ENCODE measurements at regions not wholly inside any gene's neighbourhood (a gene's known extent, or its start where the extent isn't known, plus 50 kb on each side); places are given as distances from the start of the nearest gene placed in this dataset.

DNA sequence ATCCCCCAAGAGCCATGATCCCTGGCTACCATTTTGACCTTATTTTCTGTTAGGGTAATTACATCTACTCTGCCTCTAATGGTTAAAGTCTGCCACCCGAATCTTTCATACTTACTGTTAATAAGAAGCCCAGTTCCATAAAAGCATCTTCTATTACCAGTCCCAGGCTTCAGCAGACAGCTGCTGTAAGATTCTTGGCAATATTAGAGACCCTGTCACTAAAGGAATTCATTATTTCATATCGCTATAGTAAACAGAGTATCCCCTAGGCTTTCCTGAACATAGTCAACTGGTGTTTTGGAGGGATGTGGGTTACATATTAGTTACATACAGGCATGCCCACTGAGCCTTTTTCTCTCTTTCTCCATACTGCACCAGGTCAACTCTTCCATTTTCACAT lies 608.7 kb upstream of the SEMA6A start:
- ChIA-PET POLR2A (no interaction called here), CTCF (no interaction called here)
- TF ChIP-seq, protein P1, sequence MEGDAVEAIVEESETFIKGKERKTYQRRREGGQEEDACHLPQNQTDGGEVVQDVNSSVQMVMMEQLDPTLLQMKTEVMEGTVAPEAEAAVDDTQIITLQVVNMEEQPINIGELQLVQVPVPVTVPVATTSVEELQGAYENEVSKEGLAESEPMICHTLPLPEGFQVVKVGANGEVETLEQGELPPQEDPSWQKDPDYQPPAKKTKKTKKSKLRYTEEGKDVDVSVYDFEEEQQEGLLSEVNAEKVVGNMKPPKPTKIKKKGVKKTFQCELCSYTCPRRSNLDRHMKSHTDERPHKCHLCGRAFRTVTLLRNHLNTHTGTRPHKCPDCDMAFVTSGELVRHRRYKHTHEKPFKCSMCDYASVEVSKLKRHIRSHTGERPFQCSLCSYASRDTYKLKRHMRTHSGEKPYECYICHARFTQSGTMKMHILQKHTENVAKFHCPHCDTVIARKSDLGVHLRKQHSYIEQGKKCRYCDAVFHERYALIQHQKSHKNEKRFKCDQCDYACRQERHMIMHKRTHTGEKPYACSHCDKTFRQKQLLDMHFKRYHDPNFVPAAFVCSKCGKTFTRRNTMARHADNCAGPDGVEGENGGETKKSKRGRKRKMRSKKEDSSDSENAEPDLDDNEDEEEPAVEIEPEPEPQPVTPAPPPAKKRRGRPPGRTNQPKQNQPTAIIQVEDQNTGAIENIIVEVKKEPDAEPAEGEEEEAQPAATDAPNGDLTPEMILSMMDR (IDR thresholded peaks at IDR 0.05; ENCODE audit: control extremely low read depth, extremely low read depth, low read depth, missing control alignments), result no peak
- no peak for DNase-seq (ENCODE audit: extremely low spot score)

DNA sequence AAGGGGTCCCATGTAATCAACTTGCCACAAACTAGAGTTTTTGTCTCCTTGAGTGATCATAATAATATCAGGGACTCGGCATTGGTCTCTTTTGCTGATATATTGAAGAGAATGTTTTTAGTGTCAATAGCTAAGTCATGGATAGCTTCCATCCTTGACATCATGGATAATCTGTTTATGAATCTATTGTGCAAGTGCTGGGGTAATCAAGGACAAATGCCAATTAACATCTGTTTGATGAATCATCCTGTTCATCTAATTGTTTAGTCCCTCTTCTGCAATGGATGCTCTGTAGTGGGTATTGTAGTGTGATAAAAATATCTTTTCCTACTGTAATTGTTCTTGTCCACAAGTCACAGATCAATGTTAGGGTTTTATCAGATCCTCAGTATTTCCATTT lies 607.5 kb upstream of the SEMA6A start:
- no peak for DNase-seq (ENCODE audit: extremely low spot score)
- TF ChIP-seq, protein P1 (IDR thresholded peaks at IDR 0.05; ENCODE audit: control extremely low read depth, extremely low read depth, low read depth, missing control alignments), result no peak
- CTCF ChIA-PET, result no interaction called here
- POLR2A ChIA-PET, result no interaction called here

DNA sequence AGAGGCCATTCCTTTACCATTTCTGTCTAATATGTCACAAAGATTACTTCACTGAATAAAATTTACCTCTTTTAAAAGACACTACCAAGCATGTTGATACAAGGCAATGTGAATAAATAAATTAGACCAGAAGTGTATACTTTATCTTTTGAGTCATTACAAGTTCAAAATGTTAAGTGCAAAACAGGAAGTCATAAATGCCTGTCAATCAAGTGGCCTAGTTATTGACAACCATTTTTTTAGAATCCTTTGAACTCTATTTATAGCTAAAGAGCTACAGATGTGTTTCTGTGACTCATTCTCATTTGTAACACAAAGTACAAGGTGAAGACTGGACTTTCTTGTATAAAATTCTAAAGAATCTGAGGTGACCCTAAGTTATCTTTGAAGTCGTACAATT lies 602.7 kb upstream of the SEMA6A start:
- ChIA-PET CTCF (interaction anchor here (2.2 kb wide), 1 partner anchor 17 kb away, joined by 5 read pairs; no protein-coding TSS in a partner anchor), POLR2A (no interaction called here)
- no peak for DNase-seq (ENCODE audit: extremely low spot score)
- TF ChIP-seq, protein P1 (IDR thresholded peaks at IDR 0.05; ENCODE audit: control extremely low read depth, extremely low read depth, low read depth, missing control alignments), result no peak

DNA sequence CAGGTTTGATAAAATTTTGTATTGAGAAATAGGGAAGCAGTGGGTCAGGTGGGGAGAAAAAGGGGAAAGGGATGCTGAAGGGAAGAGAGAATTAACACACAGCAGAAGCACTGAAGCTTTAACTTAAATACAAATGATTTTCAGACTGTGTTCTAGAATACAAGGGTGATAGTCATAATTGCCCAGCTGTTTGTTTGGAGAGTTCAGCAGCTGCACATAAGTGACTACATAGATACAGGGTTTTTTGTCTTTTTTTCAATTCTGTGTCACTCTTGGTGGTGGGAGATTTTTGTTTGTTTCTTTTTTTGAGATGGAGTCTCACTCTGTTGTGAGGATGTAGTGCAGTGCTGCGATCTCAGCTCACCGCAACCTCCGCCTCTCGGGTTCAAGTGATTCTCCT lies 590.4 kb upstream of the SEMA6A start:
- CTCF ChIA-PET, result no interaction called here
- POLR2A ChIA-PET, result no interaction called here
- DNase-seq (ENCODE audit: extremely low spot score), result no peak
- TF ChIP-seq, protein P1 (IDR thresholded peaks at IDR 0.05; ENCODE audit: control extremely low read depth, extremely low read depth, low read depth, missing control alignments), result no peak

DNA sequence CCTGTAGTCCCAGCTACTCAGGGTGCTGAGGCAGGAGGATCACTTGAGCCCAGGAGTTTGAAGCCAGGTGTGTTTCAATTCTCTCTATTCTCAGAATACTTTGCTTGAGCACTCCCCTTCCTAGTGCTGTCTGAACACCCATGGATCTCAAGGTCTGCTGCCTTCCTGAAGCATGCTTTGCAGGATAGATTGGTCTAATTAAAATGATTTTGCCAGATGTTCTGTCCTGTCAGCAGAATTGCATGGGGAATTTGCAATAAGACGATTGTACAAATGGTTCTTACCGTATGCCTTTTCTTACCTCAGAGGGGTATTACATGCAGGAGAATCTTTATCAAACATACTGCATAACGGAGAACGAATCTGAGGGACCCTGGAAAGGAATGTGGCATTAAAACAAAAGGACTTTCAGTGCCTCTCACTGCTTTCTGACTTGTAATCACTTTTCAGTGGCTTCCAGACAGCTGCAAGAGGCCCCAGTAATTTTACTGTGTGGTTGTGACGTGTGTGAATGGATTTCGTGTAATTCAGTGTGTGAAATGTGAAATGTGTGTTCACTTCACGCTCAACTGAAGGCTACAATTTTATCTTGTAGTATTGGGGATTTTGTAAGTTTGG lies 587.2 kb upstream of the SEMA6A start:
- no peak for DNase-seq (ENCODE audit: extremely low spot score)
- ChIA-PET CTCF (no interaction called here), POLR2A (no interaction called here)
- TF ChIP-seq, protein P1 (IDR thresholded peaks at IDR 0.05; ENCODE audit: control extremely low read depth, extremely low read depth, low read depth, missing control alignments), result no peak

DNA sequence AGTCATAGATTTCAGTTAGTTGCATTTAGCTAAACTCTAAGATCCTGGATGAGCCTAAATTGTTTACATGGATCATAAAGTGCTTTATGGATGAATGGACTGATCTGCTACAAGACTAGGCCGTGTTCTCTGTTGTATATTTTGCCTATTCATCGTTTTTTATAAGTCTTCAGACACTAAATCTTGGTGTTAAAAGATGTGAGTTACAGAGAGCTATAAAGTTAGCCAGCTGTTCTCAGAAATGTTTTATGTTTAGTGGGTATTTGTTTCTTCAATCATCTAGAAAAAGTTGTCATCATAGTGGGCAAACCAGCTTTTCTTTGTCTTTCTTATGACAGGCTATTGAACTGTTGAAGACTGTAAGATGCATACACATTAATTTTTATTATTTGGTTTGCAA lies 585.8 kb upstream of the SEMA6A start:
- TF ChIP-seq, protein P1 (IDR thresholded peaks at IDR 0.05; ENCODE audit: control extremely low read depth, extremely low read depth, low read depth, missing control alignments), result no peak
- ChIA-PET POLR2A (no interaction called here), CTCF (interaction anchor here (1.3 kb wide), 1 partner anchor 17 kb away, joined by 5 read pairs; no protein-coding TSS in a partner anchor)
- no peak for DNase-seq (ENCODE audit: extremely low spot score)
